ENCODE measurements at regions not wholly inside any gene's neighbourhood (a gene's known extent, or its start where the extent isn't known, plus 50 kb on each side); places are given as distances from the start of the nearest gene placed in this dataset.

DNA sequence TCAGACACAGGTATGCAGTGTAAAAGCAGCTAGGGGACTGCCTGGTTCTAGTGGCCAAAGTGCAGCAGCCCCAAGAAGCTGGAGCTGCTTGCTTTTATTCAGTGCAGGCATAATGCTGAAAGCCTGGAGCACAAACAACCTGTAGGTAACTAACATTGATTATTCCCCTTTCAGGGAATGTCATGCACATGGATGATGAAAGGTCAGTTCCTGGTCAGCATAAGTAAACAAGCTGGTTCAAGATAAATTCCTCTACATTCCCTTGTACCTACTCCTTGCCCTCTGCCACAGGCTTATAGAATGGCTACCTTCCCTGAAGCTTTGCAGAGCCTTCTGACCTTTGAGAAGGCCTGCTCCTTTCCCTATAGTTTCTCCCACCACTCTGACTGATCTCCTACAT, 1318.5 kb upstream of the ADGRL3 start:
- DNase-seq (ENCODE audit: low spot score) = no peak

DNA sequence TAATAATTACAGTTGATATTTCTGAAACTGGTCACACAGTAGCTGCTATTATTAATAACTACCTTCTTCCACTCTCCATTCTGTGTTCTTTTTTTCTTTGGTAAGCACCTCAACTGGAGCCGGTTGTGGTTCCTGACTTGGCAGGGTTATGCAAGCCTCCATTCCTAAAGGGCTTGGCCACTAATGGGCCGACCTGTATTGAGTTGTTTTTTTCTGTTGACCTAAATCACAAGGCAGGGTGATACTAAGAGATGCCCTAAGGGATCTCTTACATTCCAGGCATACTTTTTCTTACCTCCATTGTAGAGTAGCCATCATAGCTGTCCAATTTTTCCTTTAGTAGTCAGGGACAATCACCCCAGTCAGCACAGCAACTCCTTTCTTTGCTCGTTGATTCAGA, 1295.8 kb upstream of the ADGRL3 start:
- DNase-seq (ENCODE audit: low spot score) = no peak

DNA sequence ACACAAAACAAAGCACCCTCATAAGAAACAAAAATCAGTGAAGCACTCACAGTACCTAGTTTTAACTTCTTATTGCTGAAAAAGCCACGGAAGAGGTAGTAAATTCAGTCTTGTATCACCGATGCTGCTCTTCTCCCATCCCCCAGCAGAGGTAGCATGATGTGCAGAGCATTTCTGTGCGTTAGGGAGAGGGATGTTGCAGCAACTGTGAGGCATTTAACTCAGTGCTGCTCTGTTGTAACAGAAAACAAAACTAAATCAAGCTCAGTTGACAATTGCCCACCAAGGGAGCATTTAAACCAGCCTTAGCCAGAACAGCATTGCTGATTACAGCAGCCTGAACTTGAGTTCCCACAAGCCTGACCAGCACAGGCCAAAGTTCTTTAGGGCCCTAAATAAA, 1279.7 kb upstream of the ADGRL3 start:
- DNase-seq (ENCODE audit: low spot score) = no peak

DNA sequence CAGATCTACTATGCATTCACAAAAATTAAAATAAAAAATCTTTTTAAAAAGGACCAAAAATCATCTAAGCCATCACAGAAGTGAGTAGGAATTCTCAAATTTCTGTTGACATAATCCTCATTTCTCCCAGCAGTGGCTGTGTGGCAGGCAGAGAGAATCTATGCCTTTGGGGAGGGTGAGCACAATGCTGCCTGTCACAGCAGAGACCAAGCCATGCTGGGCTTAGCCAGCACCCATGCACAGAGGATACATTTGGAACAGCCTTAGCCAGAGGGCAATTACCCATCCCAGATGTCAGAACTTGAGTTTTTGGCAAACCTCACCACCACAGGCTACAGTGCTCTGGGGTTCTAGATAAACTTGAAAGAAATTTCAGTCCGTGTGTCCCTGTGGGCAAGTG, 1274.8 kb upstream of the ADGRL3 start:
- DNase-seq (ENCODE audit: low spot score) = no peak

DNA sequence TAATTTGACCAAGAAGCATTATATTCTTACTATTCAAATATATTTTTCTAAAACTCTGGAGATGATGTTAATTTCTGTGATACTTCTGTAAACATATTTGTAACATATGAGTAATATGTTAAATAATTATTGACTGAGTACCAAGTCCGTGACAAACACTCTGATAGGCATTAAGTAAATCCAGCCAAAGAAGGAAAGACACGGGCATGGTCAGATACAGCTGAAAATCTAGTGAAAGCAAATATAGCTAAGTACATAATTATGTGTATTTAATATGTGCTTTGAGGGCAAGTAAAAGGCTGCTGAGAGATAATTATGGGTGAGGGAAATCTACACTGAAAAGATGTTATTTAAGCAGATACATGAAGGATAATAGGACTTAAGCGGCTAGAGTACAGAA, 1263.6 kb upstream of the ADGRL3 start:
- DNase-seq (ENCODE audit: low spot score) = no peak

DNA sequence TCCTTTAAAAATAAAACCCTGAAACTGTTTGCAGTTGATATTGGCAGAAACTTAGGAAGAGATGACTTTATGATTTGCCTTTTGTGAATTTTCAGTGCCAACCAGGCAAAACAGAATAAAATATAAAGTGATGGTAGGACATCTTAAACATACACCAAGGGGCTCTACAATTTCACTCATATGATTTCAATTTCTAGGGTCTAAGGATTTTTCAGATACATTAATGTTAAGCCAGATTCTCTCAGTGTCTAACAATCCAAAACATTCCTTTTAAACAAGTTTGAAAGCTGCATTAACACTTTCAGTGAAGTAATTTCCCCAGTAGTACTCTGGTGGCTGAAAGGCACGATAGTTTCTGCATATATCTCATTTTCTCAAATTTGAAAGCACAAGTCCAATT, 1262.0 kb upstream of the ADGRL3 start:
- no peak for DNase-seq (ENCODE audit: low spot score)

DNA sequence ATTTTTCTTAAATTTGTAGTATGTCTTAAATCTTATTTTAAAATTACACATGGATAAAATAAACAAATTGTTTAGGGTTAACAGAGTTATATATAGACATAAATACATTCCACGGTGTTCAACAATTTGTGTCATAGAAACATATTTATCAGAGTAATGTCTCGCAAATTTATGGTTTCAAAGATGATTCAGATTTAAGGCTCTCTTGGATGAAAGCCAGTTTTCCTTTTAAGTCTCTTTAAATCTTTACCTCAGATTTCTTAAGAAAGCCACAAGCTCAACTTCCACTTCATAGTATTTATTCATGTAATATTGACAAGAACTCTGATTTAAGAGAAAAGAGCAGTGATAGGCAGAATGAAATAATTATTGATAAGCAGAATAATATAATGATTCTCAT, 1254.8 kb upstream of the ADGRL3 start:
- DNase-seq (ENCODE audit: low spot score) = no peak

DNA sequence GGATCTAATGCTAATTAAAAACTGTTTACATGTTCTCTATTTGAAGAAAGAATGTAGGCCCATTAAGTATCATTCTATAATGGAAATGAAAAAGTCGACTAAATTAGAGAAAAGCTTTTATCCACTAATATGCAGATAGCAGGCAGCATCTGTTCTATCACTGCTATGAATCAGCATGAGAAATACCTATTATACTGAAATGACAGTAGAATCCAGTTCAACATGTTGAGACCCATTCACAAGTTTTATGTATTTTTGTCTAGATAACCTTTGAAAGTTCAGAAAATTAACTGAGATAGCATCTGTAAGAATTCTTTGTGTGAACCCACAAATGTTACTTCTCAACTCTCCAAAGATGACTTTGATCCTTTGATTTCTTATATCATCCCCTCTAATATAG, 1254.4 kb upstream of the ADGRL3 start:
- DNase-seq (ENCODE audit: low spot score) = no peak

DNA sequence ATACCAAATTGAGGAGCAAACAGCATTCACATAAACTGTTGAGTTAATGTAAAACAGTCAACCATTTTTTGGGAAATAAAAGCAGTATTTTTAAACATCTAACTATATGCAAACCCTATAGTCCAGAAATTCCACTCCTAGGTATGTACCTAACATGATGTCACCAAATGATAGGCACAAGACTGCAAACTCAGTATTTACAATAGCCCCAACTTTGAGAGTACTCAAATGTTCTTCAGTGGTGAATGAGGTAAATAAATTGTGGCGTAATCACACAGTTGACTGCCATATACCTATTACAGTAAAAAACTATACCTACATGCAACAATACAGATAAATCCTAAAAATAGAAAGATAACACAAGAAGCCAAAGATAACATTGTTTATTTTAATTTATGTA, 1243.8 kb upstream of the ADGRL3 start:
- DNase-seq (ENCODE audit: low spot score) = no peak

DNA sequence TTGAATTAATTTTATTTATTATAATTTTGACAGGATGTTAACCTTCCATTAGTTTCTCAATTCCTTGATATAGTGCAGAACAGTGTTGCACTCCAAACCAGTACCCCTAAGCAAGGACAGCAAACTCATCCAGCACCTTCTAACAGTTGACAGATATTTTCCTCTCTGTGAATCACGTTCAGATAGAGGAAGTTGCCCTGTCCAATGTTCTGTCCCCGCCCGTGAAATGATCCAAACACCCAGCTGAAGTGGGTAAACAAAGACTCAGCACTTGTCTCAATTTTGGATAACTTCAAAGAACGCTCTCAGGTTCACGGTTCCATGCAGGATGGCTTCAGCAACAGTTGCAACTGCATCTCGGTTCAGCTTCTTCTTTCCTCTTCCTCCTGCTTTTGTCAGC, 1240.0 kb upstream of the ADGRL3 start:
- no peak for DNase-seq (ENCODE audit: low spot score)

DNA sequence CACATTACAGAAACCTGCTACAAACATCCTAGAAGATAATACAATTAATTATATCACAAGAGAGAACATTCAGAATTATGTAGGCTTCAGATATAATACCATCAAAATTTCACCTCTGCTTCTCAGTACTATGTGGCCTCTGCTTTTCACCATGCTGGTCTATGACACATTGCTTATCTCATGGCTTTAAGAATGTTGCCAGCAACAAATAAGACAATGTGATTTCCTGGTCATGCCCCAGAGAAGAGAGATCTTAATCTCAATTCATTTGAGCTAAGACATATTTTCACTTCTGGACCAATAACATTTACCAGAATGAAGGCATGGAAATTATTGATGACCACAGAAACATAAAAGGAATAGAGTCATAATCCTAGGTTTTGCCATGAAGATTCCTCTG, 1233.4 kb upstream of the ADGRL3 start:
- DNase-seq (ENCODE audit: low spot score) = no peak

DNA sequence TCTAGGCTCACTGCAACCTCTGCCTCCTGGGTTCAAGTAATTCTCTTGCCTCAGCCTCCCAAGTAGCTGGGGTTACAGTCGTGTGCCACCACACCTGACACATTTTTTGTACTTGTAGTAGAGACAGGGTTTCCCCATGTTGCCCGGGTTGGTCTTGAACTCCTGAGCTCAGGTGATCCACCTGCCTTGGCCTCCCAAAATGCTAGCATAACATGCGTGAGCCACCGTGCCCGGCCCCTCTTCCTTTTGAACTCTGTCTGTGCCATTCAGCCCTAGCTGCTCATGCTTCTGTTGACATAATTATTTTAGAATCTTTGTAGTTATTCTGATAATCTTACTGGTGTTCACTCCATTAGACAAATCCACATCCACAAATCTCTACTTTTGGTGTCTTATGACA, 1231.3 kb upstream of the ADGRL3 start:
- DNase-seq (ENCODE audit: low spot score) = no peak

DNA sequence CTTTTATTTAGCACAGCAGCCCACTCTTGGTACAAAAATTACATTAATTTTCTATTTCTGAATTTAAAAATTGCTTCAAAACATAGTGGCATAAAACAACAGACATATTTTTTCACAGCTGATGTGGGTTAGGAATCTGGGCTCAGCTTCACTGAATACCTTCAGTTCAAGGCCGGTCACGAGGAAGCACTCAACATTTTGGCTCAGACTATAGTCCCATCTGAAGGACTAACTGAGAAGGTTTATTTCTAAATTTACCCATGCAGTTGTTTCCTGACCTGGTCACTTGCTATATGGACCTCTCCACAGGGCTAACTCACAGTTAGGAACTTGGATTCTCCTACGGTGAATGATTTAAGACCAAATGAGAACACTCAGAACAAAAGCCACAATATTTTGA, 1230.2 kb upstream of the ADGRL3 start:
- no peak for DNase-seq (ENCODE audit: low spot score)

DNA sequence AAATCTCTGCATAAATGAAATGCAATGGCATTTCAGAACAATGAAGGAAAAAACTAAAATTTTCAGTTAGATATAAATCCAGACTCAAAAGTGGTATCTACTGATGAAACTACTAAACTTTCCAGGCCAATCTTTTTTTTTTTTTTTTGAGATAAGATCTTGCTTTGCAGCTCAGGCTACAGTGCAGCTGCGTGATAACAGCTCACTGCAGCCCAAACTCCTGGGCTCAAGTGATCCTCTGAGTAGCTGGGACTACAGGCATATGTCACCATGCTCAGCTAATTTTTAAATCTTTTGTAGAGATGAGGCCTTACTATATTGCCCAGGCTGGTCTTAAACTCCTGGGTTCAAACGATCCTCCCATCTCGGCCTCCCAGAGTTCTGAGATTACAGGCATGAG, 1228.2 kb upstream of the ADGRL3 start:
- DNase-seq (ENCODE audit: low spot score) = no peak

DNA sequence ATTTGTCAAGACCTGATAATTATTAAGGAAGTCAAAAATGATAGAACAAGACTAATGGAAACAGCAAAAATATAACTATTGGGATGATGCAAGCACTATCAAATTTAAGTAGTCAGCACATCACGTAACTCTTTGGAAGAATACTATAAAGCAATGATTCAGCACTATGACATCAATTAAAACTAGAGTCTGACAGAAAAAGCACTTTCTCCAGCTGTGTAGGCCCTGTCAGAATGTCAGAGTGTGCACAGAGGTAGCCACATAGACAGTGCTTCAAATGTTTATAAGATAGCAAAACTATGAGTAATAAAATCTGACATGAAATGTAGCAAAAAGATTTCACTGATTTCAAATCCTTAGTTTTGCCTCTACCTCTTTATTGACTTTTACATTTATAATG, 1226.6 kb upstream of the ADGRL3 start:
- no peak for DNase-seq (ENCODE audit: low spot score)

DNA sequence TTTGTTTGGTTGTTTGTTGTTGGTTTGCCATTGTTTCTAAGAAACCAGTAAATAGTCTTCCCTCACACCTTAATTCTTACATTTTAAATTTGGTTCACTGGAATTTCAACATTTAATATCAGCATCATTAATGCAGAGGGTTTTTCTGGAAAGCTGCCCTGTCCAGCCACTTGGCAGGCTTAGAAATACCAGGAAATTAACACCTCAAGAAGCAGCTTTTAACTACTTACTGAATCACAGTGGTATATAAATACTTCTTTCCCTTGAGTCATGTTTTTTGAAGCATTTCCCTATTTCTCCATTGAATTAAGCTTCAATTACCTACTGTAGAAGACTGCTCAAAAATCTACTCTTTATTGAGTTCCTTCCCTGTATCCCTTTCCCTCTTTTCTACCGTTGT, 1221.1 kb upstream of the ADGRL3 start:
- no peak for DNase-seq (ENCODE audit: low spot score)

DNA sequence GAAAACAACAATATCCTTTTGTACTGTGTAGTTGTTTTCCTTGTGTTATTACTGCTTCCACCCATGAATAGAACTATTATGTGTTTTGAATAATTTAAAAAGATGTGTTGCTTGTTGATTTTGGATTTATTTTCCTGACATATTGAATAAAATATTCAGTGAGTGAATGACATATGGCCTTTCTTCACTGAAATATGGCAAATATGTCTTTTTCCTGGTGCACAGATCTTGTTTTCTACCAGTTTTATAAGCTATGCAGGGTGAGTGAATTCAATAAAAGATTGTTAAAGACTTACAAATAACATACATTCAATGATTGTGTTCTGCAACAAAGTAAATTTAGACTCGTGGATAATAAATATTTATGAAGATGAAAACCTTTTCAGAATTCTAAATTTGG, 1216.3 kb upstream of the ADGRL3 start:
- no peak for DNase-seq (ENCODE audit: low spot score)

DNA sequence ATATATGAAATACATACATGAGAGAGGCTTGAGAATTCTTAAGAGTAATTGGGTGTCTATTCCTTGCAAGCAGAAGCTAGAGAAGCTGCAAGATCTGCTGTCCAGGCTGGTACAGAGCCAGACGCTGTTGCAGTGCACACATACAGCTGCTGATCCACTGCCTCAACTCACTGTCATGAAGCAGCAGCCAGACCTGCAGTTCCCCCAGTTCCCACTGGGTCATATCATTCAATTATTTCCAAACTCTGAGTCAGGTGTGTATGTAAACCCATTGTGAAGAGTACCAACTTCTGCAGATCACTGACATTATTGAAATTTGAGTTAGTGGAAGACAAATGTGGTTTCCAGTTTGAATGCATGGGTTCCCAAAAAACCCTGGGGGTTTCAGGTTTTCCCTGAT, 1212.8 kb upstream of the ADGRL3 start:
- no peak for DNase-seq (ENCODE audit: low spot score)

DNA sequence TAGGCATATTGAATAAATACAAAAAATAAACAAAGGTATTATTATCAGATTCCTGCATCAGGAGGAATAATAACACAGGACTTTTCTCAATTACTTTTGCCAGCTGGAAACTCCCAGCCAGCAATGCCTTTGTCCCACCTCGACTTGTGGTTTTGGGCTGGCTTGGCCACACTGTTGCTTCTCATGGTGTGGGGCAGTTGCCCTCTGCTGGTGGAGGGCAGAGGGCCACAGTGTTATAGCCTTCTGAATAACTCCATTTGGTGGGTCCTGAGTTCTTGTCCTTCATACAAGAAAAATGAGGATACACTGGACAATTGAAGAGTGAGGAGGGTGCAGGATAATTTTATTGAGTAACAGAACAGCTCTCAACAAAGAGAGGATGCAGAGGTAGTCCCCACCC, 1206.0 kb upstream of the ADGRL3 start:
- DNase-seq (ENCODE audit: low spot score) = no peak

DNA sequence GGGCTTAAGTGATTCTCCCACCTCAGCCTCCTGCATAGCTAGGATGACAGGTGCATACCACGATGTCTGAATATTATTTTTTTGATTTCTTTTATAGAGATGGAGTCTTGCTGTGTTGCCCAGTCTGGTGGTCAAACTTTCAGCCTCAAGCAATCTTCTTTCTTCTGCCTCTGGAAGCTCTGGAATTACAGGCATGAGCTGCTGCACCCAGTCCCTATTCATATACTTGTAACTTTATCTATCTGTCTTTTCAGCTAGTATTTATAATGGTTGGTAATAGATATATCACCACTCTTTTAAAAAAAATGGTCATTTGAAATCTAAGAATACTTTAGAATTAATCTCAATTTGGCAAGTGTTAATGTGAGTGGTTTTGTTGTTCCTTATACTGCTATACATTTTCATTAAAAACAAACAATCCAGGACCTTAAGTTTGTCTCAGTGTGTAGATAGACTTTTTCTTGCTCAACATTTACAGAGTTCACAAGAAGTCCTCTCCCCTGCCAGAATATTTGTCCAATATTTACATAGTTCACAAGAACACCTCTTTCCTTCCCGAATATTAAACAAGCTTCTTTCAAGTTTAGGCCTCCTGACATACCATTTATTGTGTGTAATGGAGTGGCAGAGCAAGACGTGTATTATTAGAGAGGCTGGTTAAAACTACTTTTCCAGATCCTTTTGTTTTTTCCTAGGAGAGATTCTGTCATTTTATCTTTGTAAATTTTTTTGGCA, 1197.4 kb upstream of the ADGRL3 start:
- DNase-seq (ENCODE audit: low spot score) = no peak

DNA sequence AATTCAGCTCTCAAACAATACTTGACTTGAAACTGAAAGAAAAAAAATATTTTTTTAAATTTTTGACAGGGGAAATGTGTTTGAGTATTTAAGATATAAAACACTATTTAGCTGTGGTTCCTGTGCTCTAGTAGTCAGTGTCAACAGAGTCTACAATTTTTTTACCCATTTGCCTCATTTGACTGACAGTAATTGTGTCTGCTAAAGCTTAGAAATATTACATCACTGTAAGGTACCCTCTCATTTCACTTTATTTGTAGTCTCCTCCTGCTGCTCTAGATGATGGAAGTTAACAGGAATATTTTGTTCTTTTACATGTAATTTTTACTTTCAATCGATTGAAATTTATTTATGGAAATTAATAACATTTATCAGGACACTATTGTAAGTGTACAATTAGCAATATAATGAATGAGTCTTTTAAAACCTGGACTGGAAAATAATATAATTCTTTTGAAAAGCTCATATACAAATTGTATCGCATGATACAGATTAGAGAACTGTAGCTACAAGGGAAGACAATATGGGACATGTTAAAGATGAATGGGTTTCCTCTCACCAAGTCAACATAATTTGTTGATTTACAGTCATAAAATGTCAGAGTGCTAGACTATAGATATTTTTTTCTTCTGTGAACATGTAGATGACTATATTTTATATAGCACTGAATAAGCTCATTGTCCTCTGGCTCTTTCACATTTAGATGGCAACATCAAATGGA, 1186.5 kb upstream of the ADGRL3 start:
- no peak for DNase-seq (ENCODE audit: low spot score)

DNA sequence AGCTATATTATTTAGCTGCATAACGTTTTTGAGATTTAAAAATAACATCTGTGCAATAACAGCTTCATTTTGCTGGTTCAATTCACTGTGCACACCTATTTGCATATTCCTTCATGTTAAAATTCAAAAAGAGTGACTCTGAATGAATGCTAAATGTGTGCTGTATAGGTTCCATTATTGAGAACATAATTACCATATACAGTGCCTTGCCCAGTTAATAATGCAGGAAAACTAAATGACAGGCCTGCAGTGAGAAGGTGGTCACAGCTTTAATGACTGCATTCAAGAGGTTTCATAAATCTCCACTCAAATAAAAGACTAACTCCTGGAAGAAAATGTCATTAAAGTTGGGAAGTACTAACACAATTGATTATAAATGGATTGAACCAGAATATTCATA, 1183.2 kb upstream of the ADGRL3 start:
- DNase-seq (ENCODE audit: low spot score) = no peak

DNA sequence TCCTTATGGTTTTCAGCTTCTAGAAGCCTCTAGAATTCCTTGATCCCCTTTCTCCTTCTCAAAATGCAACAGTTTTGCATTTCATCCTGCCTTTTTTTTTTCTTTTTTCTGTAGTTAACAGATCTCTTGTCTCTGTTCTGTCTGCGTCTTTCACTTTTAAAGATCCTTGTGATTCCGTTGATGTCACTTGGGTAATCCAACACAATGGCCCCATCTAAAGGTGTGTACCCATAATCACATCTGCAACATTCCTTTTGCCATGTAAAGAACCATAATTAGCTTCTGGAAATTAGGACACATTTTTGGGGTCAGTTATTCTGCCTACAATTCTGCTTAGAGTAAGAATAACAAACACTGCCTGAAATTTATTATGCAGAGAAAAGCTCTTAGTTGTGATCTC, 1180.9 kb upstream of the ADGRL3 start:
- no peak for DNase-seq (ENCODE audit: low spot score)

DNA sequence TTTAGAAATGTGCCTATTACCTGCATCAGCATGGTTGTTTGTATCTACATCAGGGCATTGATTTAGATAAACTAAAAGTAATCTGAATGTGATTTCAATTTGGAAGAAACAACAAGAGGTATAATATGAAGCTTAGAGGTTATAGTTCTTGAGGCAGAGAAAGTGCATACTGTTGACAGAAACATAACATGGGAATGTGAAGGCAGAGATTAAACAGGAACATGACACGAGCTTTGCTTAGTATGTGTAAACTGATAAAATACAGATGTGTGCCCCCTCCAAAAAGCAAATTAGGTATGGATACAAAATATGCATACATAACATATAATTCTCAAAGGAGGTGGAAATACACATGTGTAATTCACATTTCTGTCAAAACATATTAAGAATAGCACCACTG, 1180.2 kb upstream of the ADGRL3 start:
- no peak for DNase-seq (ENCODE audit: low spot score)

Measured in GM03348 (cell line).